Adrenal gland (tissue), 9 donors: ENCODE measurements at regions not wholly inside any gene's neighbourhood (a gene's known extent, or its start where the extent isn't known, plus 50 kb on each side); places are given as distances from the start of the nearest gene placed in this dataset.

Source experiments
- DNase-seq, 7 donors: peaks; one replicate each; pipeline ENCODE4 v3.0.0-alpha.2; 2019 to 2020
- H3K27ac ChIP-seq, 5 donors: fragments of 200-600 bp; sonication (generic) in 4 of 5; 1 replicate in 3 of 5; 2 replicates in 2 of 5; pipeline versions ENCODE4 v1.5.1 to v1.8.0; 2016 to 2020; ENCODE audit warnings: mild to moderate bottlenecking in 1 of 5
- H3K27me3 ChIP-seq: fragments of 200-600 bp; 2 replicates; pipeline ENCODE4 v1.8.0; 2021
- H3K36me3 ChIP-seq, 2 donors: fragments of 200-600 bp; replicated peaks in 1 of 2; 1 replicate in 1 of 2; 2 replicates in 1 of 2; pipeline versions ENCODE4 v1.5.1 to v1.8.0; 2018 to 2022
- H3K4me1 ChIP-seq, 2 donors: fragments of 200-600 bp; replicated peaks in 1 of 2; 1 replicate in 1 of 2; 2 replicates in 1 of 2; pipeline versions ENCODE4 v1.5.1 to v1.8.0; 2018 to 2021
- H3K4me3 ChIP-seq, 4 donors: fragments of 200-600 bp; sonication (generic) in 3 of 4; one replicate each; pipeline ENCODE4 v1.5.1; 2016 to 2018
- H3K9me3 ChIP-seq, 3 donors: fragments of 200-600 bp; sonication (generic) in 1 of 3; replicated peaks in 1 of 3; 1 replicate in 2 of 3; 2 replicates in 1 of 3; pipeline versions ENCODE4 v1.5.1 to v1.8.0; 2016 to 2021
- POLR2A ChIP-seq, 2 donors: fragments of 450-650 bp; IDR thresholded peaks; one replicate each; pipeline ENCODE4 v1.6.1; 2017; ENCODE audit warnings: antibody characterized with exemption in 2 of 2, mild to moderate bottlenecking in 2 of 2, moderate library complexity in 1 of 2
- WGBS, 4 donors: extraction: QIAGEN DNeasy Blood & Tissue Kit in 2 of 4; methylation state at CpG; one replicate each; pipeline versions ENCODE4 v1.1.5 to v1.1.7; 2013 to 2017; 5-methylcytosine and 5-hydroxymethylcytosine counted together
- intact Hi-C, 2 donors: fragments of 100-400 bp; cut with DNase I; formaldehyde crosslinking; loops; one replicate each; pipeline versions ENCODE4 v1.14.1 to v1.15.0; 2022 to 2023
- TF ChIP-seq, protein P1 (sequence below), 6 experiments: fragments of 450-650 bp in 4 of 6; fragments of 200-600 bp in 2 of 6; sonication (generic) in 1 of 6; IDR thresholded peaks; 1 replicate in 5 of 6; 2 replicates in 1 of 6; pipeline versions ENCODE4 v1.5.1 to v1.8.0; 2016 to 2021; ENCODE audit warnings: antibody characterized with exemption in 6 of 6, mild to moderate bottlenecking in 2 of 6, moderate library complexity in 1 of 6
- donor health status: healthy with polysubstance abuse.
- donor health status: Bipolar disorder and iron deficiency.
- donor health status: DM: yes; HTN: yes; CAD: no.
- donor health status: DM: no; HTN: no; CAD: no.
- donor health status: DM: no; HTN: no; CAD: no.

DNA sequence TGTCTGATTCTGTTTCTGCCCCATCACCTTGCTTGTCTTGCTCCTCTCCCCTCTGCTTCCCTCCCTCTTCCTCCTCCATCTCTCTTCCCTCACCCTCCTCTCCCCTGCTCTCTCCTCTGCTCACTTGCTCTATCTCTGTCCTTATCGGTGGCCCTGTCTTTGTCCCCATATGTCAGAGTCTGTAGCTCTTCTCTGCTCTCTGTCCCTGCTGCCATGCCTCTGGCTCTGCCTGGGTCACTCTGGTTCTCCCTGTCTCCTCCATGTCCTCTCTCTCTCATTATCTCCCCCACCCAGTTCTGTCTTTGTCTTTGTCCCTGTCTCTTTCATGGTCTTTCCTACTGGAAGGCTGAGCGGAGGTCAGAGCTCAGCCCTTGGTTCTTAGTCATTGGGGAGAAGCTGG is 169.1 kb upstream of the NLRP1 start:
- Histone ChIP-seq H3K9me3 (no peaks in the 10 kb centered on the region), H3K36me3 (no peaks in the 10 kb centered on the region), H3K4me1 (peaks cover 8 to 9% of the 10 kb centered on the region in 2 donors), H3K27me3 (no peaks in the 10 kb centered on the region), H3K4me3 (no peak overlapping the region), H3K27ac (no peak overlapping the region)
- 75 to 93% (median 84%) methylated on average over 2 of the region's 2 CpGs for WGBS, 4 donors
- intact Hi-C loops, result no loop called here
- no peak for DNase-seq
- no peak for TF ChIP-seq POLR2A (IDR thresholded peaks at IDR 0.05)
- TF ChIP-seq, protein P1, sequence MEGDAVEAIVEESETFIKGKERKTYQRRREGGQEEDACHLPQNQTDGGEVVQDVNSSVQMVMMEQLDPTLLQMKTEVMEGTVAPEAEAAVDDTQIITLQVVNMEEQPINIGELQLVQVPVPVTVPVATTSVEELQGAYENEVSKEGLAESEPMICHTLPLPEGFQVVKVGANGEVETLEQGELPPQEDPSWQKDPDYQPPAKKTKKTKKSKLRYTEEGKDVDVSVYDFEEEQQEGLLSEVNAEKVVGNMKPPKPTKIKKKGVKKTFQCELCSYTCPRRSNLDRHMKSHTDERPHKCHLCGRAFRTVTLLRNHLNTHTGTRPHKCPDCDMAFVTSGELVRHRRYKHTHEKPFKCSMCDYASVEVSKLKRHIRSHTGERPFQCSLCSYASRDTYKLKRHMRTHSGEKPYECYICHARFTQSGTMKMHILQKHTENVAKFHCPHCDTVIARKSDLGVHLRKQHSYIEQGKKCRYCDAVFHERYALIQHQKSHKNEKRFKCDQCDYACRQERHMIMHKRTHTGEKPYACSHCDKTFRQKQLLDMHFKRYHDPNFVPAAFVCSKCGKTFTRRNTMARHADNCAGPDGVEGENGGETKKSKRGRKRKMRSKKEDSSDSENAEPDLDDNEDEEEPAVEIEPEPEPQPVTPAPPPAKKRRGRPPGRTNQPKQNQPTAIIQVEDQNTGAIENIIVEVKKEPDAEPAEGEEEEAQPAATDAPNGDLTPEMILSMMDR (IDR thresholded peaks at IDR 0.05), result no peak

DNA sequence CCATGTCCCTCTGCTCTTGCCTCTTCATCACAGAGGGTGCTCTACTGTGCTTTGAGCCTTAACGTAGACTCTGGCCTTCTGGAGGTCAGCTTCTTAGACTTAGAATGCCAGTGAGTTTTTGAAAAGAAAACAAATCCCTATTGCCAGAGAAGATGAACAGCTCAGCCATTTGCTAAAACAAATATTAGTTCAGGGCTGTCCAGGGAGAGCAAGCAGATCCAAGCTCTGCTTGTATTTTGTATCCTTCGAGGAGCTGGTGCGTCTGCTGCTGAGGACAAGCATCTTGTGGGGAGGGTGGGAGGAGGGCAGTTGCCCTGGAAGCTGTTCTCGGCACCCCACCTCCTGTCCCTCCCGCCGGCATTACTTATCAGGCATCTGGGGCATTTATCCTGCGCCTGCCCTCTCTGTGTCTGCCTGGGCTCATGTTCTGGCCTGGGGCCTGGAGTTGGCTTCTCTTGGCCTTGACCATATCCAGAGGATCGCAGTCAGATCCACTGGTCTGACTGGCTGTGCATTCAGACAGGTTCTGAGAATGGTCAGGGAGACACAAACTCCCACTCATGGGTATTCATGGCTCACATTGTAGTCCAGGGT is 173.1 kb upstream of the NLRP1 start:
- no peaks in the 10 kb centered on the region for H3K27me3 ChIP-seq
- WGBS, 4 donors, result 13 to 31% (median 24%) methylated on average over 5 to 8 of the region's 8 CpGs
- intact Hi-C loops, result no loop called here

DNA sequence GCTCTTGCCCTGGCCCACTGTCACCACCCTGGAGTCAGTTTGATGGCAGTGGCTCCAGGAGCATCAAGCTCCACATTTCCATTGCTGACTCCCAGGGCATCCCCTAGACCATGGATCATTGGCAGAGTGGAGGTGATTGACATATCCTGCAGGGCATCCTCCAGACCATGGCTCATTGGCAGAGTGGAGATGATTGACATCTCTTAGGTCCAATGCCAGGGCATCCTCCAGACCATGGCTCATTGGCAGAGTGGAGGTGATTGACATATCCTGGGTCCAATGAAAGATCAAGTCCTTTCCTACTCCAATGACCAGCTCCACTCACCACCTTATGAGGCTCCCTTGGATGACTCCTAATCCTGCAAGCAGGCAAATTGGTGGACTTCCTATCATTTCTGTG is 174.3 kb upstream of the NLRP1 start:
- Histone ChIP-seq H3K27me3 (no peaks in the 10 kb centered on the region), H3K27ac (peak overlapping the region in 3 of 5 donors; percentile 59 to 88 (median 74)), H3K36me3 (no peaks in the 10 kb centered on the region), H3K4me3 (no peak overlapping the region), H3K9me3 (no peaks in the 10 kb centered on the region), H3K4me1 (peaks cover 8 to 13% of the 10 kb centered on the region in 2 donors)
- intact Hi-C loops, result no loop called here
- TF ChIP-seq POLR2A (IDR thresholded peaks at IDR 0.05), result no peak
- TF ChIP-seq, protein P1 (IDR thresholded peaks at IDR 0.05), result no peak
- DNase-seq, result peak in 6 of 7 donors; percentile 42 to 71 (median 64)

More for the DNA sequence above, 173.1 kb upstream of the NLRP1 start:
- DNase-seq, result peak; percentile 29 to 80 (median 68)
- Histone ChIP-seq H3K9me3 (no peaks in the 10 kb centered on the region), H3K27ac (peak overlapping the region in 3 of 5 donors; percentile 26 to 88 (median 55)), H3K4me1 (peaks cover 8 to 13% of the 10 kb centered on the region in 2 donors), H3K4me3 (no peak overlapping the region), H3K36me3 (no peaks in the 10 kb centered on the region)
- no peak for TF ChIP-seq POLR2A (IDR thresholded peaks at IDR 0.05)
- TF ChIP-seq, protein P1 (IDR thresholded peaks at IDR 0.05), result no peak

DNA sequence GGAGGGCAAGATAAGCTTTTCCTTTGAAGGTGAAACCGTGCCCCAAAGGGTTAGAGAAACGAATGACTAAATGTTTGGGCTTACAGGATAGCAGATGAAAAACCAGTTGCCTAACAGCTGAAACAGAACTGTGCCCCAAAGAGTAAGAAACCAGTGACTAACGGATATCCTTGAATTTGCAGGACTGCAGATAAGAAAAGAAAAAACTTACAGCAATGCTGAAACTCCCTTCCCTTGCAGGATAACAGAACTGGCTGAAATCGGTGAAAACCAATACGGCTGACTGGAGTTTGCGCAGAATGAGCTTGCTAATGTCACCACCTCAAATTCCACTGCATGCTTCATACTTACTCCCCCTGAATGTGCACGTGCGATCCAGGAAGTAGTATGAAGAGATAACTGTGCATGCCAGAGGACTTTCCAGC is 175.2 kb upstream of the NLRP1 start:
- intact Hi-C loops, result no loop called here
- DNase-seq, result peak; percentile 24 to 86 (median 71)
- H3K27ac ChIP-seq, result peak overlapping the region in 4 of 5 donors; percentile 59 to 88 (median 68)
- 20 to 27% (median 20%) methylated on average over 8 of the region's 8 CpGs for WGBS, 4 donors
- no peaks in the 10 kb centered on the region for H3K27me3 ChIP-seq
- no peaks in the 10 kb centered on the region for H3K9me3 ChIP-seq
- TF ChIP-seq POLR2A (IDR thresholded peaks at IDR 0.05), result no peak
- TF ChIP-seq, protein P1 (IDR thresholded peaks at IDR 0.05), result no peak
- H3K36me3 ChIP-seq, result no peaks in the 10 kb centered on the region
- peaks cover 8 to 13% of the 10 kb centered on the region in 2 donors for H3K4me1 ChIP-seq
- no peak overlapping the region for H3K4me3 ChIP-seq
